COLO829 (cell line): ENCODE measurements at regions not wholly inside any gene's neighbourhood (a gene's known extent, or its start where the extent isn't known, plus 50 kb on each side); places are given as distances from the start of the nearest gene placed in this dataset.
"Not testable (repeated sequence)": the region's sequence is repeated elsewhere in the genome, so short reads cannot be mapped to it uniquely, and the experiment has no call there.

Experiments
- DNase-seq: peaks from one replicate; pipeline ENCODE4 v3.0.0; 2012; ENCODE audit warnings: low spot score

GRCh38 chr2:228956701-228957474 lies 314.2 kb downstream of the PID1 start:
- no peak for DNase-seq

DNA sequence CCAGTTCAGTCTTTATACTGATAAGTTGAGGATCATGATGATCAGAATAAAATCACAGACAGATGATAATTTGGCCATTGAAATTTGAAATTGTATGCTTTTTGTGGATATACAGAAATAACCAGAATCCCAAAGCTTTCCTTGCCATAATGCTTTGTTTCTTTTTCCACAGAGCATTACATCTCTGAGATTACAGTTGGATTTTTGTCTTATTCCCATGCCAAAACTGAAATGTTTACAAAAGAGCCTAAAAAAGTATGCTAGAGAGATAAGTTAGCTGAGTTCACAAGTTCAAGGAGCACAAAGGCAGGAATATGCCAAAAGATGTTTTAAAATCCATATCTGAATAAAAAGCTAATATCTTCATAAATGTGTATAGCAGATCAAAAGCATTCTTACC lies 321.3 kb downstream of the PID1 start:
- no peak for DNase-seq

- DNase-seq, result no peak
These were observed 325.4 kb downstream of the PID1 start for GRCh38 chr2:228945710-228946109.

- no peak for DNase-seq
These were observed 328.2 kb downstream of the PID1 start for GRCh38 chr2:228942856-228943255.

DNA sequence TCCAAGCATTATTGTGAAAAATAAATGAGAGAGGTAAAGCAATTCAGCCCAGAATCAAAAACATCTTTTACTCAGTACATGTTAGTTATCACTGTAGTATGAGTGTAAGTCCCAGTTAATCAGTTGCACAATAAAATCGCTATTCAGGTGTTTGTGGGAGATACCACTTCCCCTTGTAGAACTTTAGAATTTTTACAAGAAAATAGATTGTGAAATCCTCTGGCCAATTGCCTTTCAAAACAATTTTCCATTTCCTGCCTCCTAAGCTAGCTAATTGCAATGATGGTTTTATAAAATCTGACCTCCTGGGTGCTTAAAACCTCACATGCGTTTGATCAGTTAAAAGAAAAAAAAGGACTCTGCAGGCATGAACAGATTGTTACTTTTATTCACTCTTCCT lies 332.5 kb downstream of the PID1 start:
- no peak for DNase-seq

- no peak for DNase-seq
These were observed 343.8 kb downstream of the PID1 start for GRCh38 chr2:228927028-228928010.

DNA sequence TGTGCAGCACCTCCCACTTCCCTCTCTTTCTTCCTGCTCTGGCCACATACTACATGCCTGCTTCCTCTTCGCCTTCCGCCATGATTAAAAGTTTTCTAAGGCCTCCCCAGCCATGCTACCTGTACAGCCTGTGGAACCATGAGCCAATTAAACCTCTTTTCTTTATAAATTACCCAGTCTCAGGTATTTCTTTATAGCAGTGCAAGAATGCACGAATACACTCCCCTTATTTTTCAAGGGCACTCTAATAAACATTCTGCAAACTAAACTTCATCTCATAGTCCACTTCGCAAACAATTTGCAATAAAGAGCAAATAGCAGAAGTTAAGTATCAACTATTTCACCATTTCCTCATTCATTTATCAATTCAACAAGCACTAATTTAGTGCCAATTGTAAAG lies 351.3 kb downstream of the PID1 start:
- no peak for DNase-seq

DNA sequence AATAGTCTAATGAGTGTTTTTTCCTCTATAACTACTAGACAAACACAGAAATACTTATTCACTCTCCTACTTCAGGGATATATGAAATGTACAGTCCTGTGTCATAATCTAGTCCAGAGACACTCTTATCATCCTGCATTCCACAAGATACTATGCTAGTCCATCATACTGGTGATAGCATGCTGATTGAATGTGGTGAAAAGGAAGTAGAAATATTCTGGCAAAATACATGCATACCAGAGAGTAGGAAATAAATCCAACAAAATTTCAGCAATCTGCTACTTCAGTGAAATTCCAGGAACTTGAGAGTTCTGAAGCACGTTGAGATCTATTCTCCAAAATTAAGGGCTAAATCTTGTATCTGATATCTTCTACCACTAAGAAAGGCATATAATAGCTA lies 353.9 kb downstream of the PID1 start:
- DNase-seq, result no peak

GRCh38 chr2:228916416-228917090 lies 354.5 kb downstream of the PID1 start:
- no peak for DNase-seq

GRCh38 chr2:228913176-228913575 lies 357.9 kb downstream of the PID1 start:
- no peak for DNase-seq

DNA sequence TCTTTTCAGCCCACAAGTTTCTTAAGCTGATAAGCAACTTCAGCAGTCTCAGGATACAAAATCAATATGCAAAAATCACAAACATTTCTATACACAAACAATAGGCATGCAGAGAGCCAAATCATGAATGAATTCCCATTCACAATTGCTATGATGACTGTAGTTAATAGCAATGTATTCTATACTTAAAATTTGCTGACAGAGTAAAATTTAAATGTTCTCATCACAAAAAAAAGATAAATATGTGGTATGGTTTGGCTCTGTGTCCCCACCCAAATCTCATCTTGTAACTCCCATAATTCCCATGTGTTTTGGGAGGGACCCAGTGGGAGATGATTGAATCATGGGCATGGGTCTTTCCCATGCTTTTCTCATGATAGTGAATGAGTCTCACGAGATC lies 360.2 kb downstream of the PID1 start:
- not testable (repeated sequence) for DNase-seq

DNA sequence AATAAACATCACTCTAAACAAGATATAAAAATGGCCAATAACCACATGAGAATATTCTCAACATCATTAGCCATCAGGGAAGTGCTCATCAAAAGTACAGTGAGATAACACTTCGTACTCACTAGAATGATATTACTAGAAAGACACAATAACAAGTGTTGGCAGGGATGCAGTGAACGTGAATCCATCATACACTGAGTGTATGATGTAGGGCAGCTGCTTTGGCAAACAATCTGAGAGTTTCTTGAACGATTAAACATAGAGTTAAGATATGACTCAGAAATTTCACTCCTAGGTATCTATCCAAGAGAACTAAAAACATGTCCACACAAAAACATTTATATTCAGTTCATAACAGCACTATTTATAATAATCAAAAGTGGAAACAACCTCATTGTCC lies 368.9 kb downstream of the PID1 start:
- no peak for DNase-seq

DNA sequence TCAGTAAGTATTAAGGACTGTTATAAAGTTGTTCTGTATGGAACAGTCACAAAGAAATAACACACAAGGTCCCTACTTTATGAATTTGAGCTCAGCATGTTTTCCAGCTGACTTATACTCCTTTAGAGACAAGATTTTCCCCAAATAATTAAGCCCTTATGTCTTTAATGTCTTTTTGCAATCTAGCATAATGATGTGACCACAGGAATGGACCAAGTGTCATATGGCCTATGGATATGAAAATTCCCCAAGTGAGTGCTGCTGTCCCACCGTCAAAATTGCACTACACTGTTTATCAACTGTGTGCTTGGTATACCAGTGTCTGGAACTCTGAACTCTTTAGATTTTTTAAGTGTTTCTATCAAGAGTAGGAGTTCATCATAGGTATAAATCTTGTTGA lies 369.6 kb downstream of the PID1 start:
- no peak for DNase-seq

DNA sequence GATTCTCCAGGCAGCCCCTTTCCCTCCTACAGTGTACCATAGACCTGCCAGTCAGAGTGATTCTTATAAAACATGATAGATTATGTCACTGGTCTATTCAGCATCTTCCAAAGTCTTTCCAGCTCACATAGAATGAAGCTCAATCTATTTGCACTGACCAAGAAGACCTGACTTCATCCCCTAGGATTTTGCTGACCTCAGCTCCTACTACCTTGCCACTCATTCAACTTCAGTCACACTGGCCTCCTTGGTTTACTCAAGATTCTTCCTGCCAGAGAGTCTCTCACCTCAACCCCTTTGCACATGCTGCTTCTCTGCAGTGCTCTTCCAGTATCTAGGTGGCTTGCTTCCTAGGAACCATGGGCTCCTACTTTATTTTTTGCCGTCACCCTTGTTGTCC lies 392.9 kb downstream of the PID1 start:
- no peak for DNase-seq

GRCh38 chr2:228876276-228876675 lies 394.8 kb downstream of the PID1 start:
- no peak for DNase-seq

- peak; percentile 40 for DNase-seq
These were observed 395.8 kb downstream of the PID1 start for GRCh38 chr2:228875152-228875900.

GRCh38 chr2:228871012-228871411 lies 400.1 kb downstream of the PID1 start:
- no peak for DNase-seq

GRCh38 chr2:228869636-228870264 lies 401.3 kb downstream of the PID1 start:
- DNase-seq, result no peak

DNA sequence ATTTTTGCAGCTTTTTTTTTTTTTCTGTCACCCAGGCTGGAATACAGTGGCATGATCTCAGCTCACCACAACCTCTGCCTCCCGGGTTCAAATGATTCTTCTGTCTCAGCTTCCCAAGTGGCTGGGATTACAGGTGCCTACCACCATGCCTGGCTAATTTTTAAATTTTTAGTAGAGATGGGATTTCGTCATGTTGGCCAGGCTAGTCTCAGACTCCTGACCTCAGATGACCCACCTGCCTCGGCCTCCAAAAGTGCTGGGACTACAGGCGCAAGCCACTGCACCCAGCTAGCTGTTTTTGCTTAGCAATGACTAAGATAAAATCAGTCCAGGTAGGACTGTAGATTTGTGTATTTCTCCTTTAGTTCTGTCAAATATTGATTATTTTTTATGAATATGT lies 403.7 kb downstream of the PID1 start:
- DNase-seq, result no peak

GRCh38 chr2:228866781-228867180 lies 404.3 kb downstream of the PID1 start:
- DNase-seq, result no peak

DNA sequence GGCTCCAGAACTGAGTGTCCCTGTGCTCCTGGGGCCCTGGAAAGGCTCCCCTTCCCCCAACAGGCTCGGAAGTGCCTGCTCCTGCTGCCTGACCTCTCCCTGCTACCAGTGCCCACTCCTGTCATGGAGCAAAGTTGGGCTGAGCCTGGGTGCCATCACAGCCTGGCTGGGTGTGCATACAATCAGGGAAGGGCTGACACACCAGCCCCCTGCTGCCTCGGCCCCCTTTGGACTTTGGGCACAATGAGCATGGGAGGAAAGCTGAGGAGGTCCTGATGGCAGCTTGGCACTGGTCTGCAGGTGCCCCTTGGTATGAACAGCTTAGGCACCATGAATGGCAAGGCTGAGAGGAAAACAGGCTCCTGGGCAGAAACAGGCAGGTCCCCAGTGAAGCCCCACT lies 405.0 kb downstream of the PID1 start:
- no peak for DNase-seq
